ENCODE measurements at regions not wholly inside any gene's neighbourhood (a gene's known extent, or its start where the extent isn't known, plus 50 kb on each side); places are given as distances from the start of the nearest gene placed in this dataset.

GRCh38 chr7:120070201-120070600 is 202.8 kb upstream of the KCND2 start:
- TF ChIP-seq CTCF (IDR thresholded peaks at IDR 0.05; ENCODE audit: poor library complexity, severe bottlenecking) (no peak), REST (IDR thresholded peaks at IDR 0.05; ENCODE audit: borderline replicate concordance) (no peak), EP300 (conservative IDR thresholded peaks at IDR 0.05; ENCODE audit: poor library complexity, severe bottlenecking) (no peak), EZH2 (IDR thresholded peaks at IDR 0.05; ENCODE audit: borderline replicate concordance, insufficient read depth, low read length, poor library complexity, severe bottlenecking) (no peak), POLR2AphosphoS5 (IDR thresholded peaks at IDR 0.05) (no peak), MXI1 (conservative IDR thresholded peaks at IDR 0.05; ENCODE audit: poor library complexity, severe bottlenecking) (no peak), SMC3 (conservative IDR thresholded peaks at IDR 0.05; ENCODE audit: poor library complexity) (no peak)

Measured in neural cell (in vitro differentiated cells).